Calu3 (cell line): ENCODE measurements at regions not wholly inside any gene's neighbourhood (a gene's known extent, or its start where the extent isn't known, plus 50 kb on each side); places are given as distances from the start of the nearest gene placed in this dataset.

ENCODE experiments used
- BruUV-seq: library from RNA; stranded (reverse); fragments of 400-500 nt; replicated peaks from 2 replicates; lab custom pipeline; 2021; lab: Mats Ljungman, UMichigan
- CTCF ChIA-PET: fragments of 300-600 bp; sonication (Branson Sonifier 250); formaldehyde crosslinking; loops from one replicate; lab custom pipeline; 2022; ENCODE audit warnings: antibody characterized with exemption; lab: Charles Lee
- DNase-seq: peaks from one replicate; pipeline ENCODE4 v3.0.0; 2022
- H3K27ac Mint-ChIP-seq: one replicate; pipeline ENCODE4 v1.8.0; 2022; ENCODE audit warnings: mixed read lengths; ENCODE audit not compliant: unreplicated experiment
- H3K27me3 Mint-ChIP-seq: one replicate; pipeline ENCODE4 v1.8.0; 2022; ENCODE audit warnings: mixed read lengths; ENCODE audit not compliant: unreplicated experiment
- H3K36me3 Mint-ChIP-seq: one replicate; pipeline ENCODE4 v1.8.0; 2022; ENCODE audit warnings: mild to moderate bottlenecking, moderate library complexity, mixed read lengths; ENCODE audit not compliant: insufficient read depth, unreplicated experiment
- H3K4me1 Mint-ChIP-seq: one replicate; pipeline ENCODE4 v1.8.0; 2022; ENCODE audit warnings: mild to moderate bottlenecking, low read depth, mixed read lengths; ENCODE audit not compliant: unreplicated experiment
- H3K4me3 Mint-ChIP-seq: one replicate; pipeline ENCODE4 v1.8.0; 2022; ENCODE audit warnings: mild to moderate bottlenecking, low read depth, moderate library complexity, mixed read lengths; ENCODE audit not compliant: unreplicated experiment
- H3K9me3 Mint-ChIP-seq: one replicate; pipeline ENCODE4 v1.8.0; 2022; ENCODE audit warnings: low read depth, mixed read lengths; ENCODE audit not compliant: unreplicated experiment
- CTCF ChIP-seq: fragments of 200-600 bp; IDR thresholded peaks from one replicate; pipeline ENCODE4 v1.8.0; 2022; ENCODE audit warnings: antibody characterized with exemption; ENCODE audit not compliant: unreplicated experiment
- intact Hi-C: fragments of 100-400 bp; cut with micrococcal nuclease; formaldehyde crosslinking; loops from one replicate; pipeline ENCODE4 v1.10.0; 2022; ENCODE audit not compliant: unreplicated experiment

GRCh38 chr6:23081701-23082100, 512.3 kb downstream of the HDGFL1 start:
- CTCF ChIA-PET, result no interaction called here
- H3K9me3 Mint-ChIP-seq, result no peaks in the 10 kb centered on the region
- no peak overlapping the region for H3K4me3 Mint-ChIP-seq
- TF ChIP-seq CTCF, result peak; percentile 36
- H3K36me3 Mint-ChIP-seq, result no peaks in the 10 kb centered on the region
- no peaks in the 10 kb centered on the region for H3K27me3 Mint-ChIP-seq
- DNase-seq, result no peak
- intact Hi-C loops, result no loop called here
- H3K27ac Mint-ChIP-seq, result no peak overlapping the region
- no peaks in the 10 kb centered on the region for H3K4me1 Mint-ChIP-seq
- no TSS peak for BruUV-seq

GRCh38 chr6:23086100-23086499, 516.7 kb downstream of the HDGFL1 start:
- H3K4me1 Mint-ChIP-seq, result no peaks in the 10 kb centered on the region
- peaks cover 3% of the 10 kb centered on the region for H3K9me3 Mint-ChIP-seq
- intact Hi-C loops, result no loop called here
- H3K27me3 Mint-ChIP-seq, result no peaks in the 10 kb centered on the region
- no peak for TF ChIP-seq CTCF
- H3K27ac Mint-ChIP-seq, result no peak overlapping the region
- no peaks in the 10 kb centered on the region for H3K36me3 Mint-ChIP-seq
- no peak overlapping the region for H3K4me3 Mint-ChIP-seq
- no TSS peak for BruUV-seq
- no peak for DNase-seq
- CTCF ChIA-PET, result interaction anchor here (0.5 to 0.6 kb wide), 2 partner anchors 117 to 1430 kb away, joined by 3 to 4 read pairs; no protein-coding TSS in a partner anchor

- H3K4me1 Mint-ChIP-seq, result no peaks in the 10 kb centered on the region
- no peak overlapping the region for H3K27ac Mint-ChIP-seq
- H3K27me3 Mint-ChIP-seq, result no peaks in the 10 kb centered on the region
- CTCF ChIA-PET, result no interaction called here
- H3K36me3 Mint-ChIP-seq, result no peaks in the 10 kb centered on the region
- no peak for TF ChIP-seq CTCF
- DNase-seq, result no peak
- intact Hi-C loops, result no loop called here
- BruUV-seq, result no TSS peak
- H3K4me3 Mint-ChIP-seq, result no peak overlapping the region
- peaks cover 9% of the 10 kb centered on the region for H3K9me3 Mint-ChIP-seq
These were observed 518.1 kb downstream of the HDGFL1 start for GRCh38 chr6:23087471-23087870.

- Mint-ChIP-seq H3K36me3 (no peaks in the 10 kb centered on the region), H3K4me3 (no peak overlapping the region), H3K4me1 (no peaks in the 10 kb centered on the region), H3K27me3 (no peaks in the 10 kb centered on the region), H3K9me3 (peaks cover 13% of the 10 kb centered on the region), H3K27ac (no peak overlapping the region)
- CTCF ChIA-PET, result interaction anchor here (0.7 kb wide), 1 partner anchor 100 kb away, joined by 3 read pairs; no protein-coding TSS in a partner anchor
- intact Hi-C loops, result no loop called here
- no TSS peak for BruUV-seq
- TF ChIP-seq CTCF, result no peak
- no peak for DNase-seq
These were observed 519.4 kb downstream of the HDGFL1 start for GRCh38 chr6:23088761-23089160.
